PC-9 (cell line): ENCODE measurements at regions not wholly inside any gene's neighbourhood (a gene's known extent, or its start where the extent isn't known, plus 50 kb on each side); places are given as distances from the start of the nearest gene placed in this dataset.

ENCODE experiments used
- CTCF ChIP-seq: fragments of 200-600 bp; sonication (generic); conservative IDR thresholded peaks from 2 replicates; pipeline ENCODE4 v1.6.1; 2017; ENCODE audit warnings: mixed run types, antibody characterized with exemption, mild to moderate bottlenecking, moderate library complexity
- EZH2 ChIP-seq: fragments of 200-600 bp; sonication (generic); IDR thresholded peaks from 2 replicates; pipeline ENCODE4 v1.8.0; 2017; ENCODE audit warnings: antibody characterized with exemption, low read depth

GRCh38 chr15:91782221-91782620 is 71.3 kb upstream of the SLCO3A1 start:
- TF ChIP-seq CTCF (no peak), EZH2 (no peak)
